ENCODE measurements at regions not wholly inside any gene's neighbourhood (a gene's known extent, or its start where the extent isn't known, plus 50 kb on each side); places are given as distances from the start of the nearest gene placed in this dataset.

- TF ChIP-seq POLR2A (IDR thresholded peaks at IDR 0.05): no peak
- TF ChIP-seq, protein P1, sequence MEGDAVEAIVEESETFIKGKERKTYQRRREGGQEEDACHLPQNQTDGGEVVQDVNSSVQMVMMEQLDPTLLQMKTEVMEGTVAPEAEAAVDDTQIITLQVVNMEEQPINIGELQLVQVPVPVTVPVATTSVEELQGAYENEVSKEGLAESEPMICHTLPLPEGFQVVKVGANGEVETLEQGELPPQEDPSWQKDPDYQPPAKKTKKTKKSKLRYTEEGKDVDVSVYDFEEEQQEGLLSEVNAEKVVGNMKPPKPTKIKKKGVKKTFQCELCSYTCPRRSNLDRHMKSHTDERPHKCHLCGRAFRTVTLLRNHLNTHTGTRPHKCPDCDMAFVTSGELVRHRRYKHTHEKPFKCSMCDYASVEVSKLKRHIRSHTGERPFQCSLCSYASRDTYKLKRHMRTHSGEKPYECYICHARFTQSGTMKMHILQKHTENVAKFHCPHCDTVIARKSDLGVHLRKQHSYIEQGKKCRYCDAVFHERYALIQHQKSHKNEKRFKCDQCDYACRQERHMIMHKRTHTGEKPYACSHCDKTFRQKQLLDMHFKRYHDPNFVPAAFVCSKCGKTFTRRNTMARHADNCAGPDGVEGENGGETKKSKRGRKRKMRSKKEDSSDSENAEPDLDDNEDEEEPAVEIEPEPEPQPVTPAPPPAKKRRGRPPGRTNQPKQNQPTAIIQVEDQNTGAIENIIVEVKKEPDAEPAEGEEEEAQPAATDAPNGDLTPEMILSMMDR (IDR thresholded peaks at IDR 0.05): no peak
- no peak for TF ChIP-seq POLR2AphosphoS5 (IDR thresholded peaks at IDR 0.05)
Observed at GRCh38 chr2:62283147-62283546, 87.2 kb downstream of the B3GNT2 start.
